H1 (cell line): ENCODE measurements at regions not wholly inside any gene's neighbourhood (a gene's known extent, or its start where the extent isn't known, plus 50 kb on each side); places are given as distances from the start of the nearest gene placed in this dataset.

Source experiments
- CTCF ChIA-PET: fragments of 300-600 bp; sonication (Branson Sonifier 250); formaldehyde crosslinking; loops from one replicate; lab custom pipeline; 2021; ENCODE audit not compliant: partially characterized antibody; lab: Charles Lee
- POLR2A ChIA-PET: fragments of 300-600 bp; sonication (Branson Sonifier 250); formaldehyde crosslinking; loops from one replicate; lab custom pipeline; 2021; ENCODE audit warnings: inconsistent platforms; ENCODE audit not compliant: partially characterized antibody; lab: Charles Lee
- DNase-seq, 2 experiments: peaks; one replicate each; pipeline versions ENCODE4 v3.0.0 to v3.0.0-alpha.2; 2010 to 2022; ENCODE audit warnings: low spot score in 2 of 2, low read depth in 1 of 2, mixed read lengths in 1 of 2
- FAIRE-seq: peaks from 2 replicates; lab custom pipeline; 2011; peaks lifted over from hg19 to GRCh38; lab: Jason Lieb, UNC
- H2AFZ ChIP-seq: 2 replicates; pipeline ENCODE4 v1.8.1; 2012; ENCODE audit warnings: low read length, inconsistent platforms
- H2AK5ac ChIP-seq: 2 replicates; pipeline ENCODE4 v1.6.1; 2013; ENCODE audit warnings: low read depth, low read length
- H2BK120ac ChIP-seq: replicated peaks from 2 replicates; pipeline ENCODE3; 2013; ENCODE audit warnings: low read depth, low read length, inconsistent platforms
- H2BK12ac ChIP-seq: 2 replicates; pipeline ENCODE4 v1.6.1; 2013; ENCODE audit warnings: low read depth, low read length
- H2BK15ac ChIP-seq: 2 replicates; pipeline ENCODE4 v1.6.1; 2013; ENCODE audit warnings: low read length
- H2BK20ac ChIP-seq: 2 replicates; pipeline ENCODE4 v1.6.1; 2013; ENCODE audit warnings: low read length
- H2BK5ac ChIP-seq: 2 replicates; pipeline ENCODE4 v1.6.1; 2013; ENCODE audit warnings: low read depth, low read length
- H3K14ac ChIP-seq: 2 replicates; pipeline ENCODE4 v1.6.1; 2013; ENCODE audit warnings: inconsistent platforms; ENCODE audit not compliant: insufficient read length
- H3K18ac ChIP-seq: 2 replicates; pipeline ENCODE4 v1.6.1; 2013; ENCODE audit warnings: low read length; ENCODE audit errors: extremely low read depth
- H3K23ac ChIP-seq: 2 replicates; pipeline ENCODE4 v1.6.1; 2013; ENCODE audit warnings: inconsistent platforms; ENCODE audit not compliant: insufficient read length
- H3K23me2 ChIP-seq: 2 replicates; pipeline ENCODE4 v1.6.1; 2013; ENCODE audit warnings: low read depth, low read length
- H3K27ac ChIP-seq: 2 replicates; pipeline ENCODE4 v1.6.1; 2011; ENCODE audit warnings: low read depth, low read length, inconsistent platforms
- H3K27me3 ChIP-seq, 4 experiments: replicated peaks in 1 of 4; 1 replicate in 1 of 4; 2 replicates in 3 of 4; pipeline versions ENCODE4 v1.6.1 to v1.8.1; 2011 to 2013; ENCODE audit warnings: low read length in 3 of 4, mild to moderate bottlenecking in 3 of 4, inconsistent platforms in 2 of 4, mixed read lengths in 2 of 4, moderate library complexity in 1 of 4; ENCODE audit not compliant: control insufficient read depth in 3 of 4, insufficient read depth in 3 of 4; ENCODE audit errors: extremely low read depth in 1 of 4
- H3K36me3 ChIP-seq, 4 experiments: 2 replicates each; pipeline versions ENCODE4 v1.6.1 to v1.8.1; 2011 to 2013; ENCODE audit warnings: mild to moderate bottlenecking in 4 of 4, low read length in 3 of 4, moderate library complexity in 2 of 4, control low read depth in 1 of 4, inconsistent platforms in 1 of 4; ENCODE audit not compliant: insufficient read depth in 4 of 4, control insufficient read depth in 2 of 4
- H3K4ac ChIP-seq: replicated peaks from 2 replicates; pipeline ENCODE3; 2013; ENCODE audit warnings: low read length, low read depth, mixed read lengths, inconsistent platforms; ENCODE audit not compliant: insufficient read length
- H3K4me1 ChIP-seq, 4 experiments: replicated peaks in 1 of 4; 1 replicate in 1 of 4; 2 replicates in 3 of 4; pipeline versions ENCODE4 v1.6.1 to v1.8.1; 2011 to 2013; ENCODE audit warnings: low read length in 3 of 4, inconsistent platforms in 2 of 4, mixed read lengths in 1 of 4; ENCODE audit not compliant: insufficient read depth in 4 of 4, control insufficient read depth in 3 of 4
- H3K4me2 ChIP-seq, 2 experiments: 2 replicates each; pipeline versions ENCODE4 v1.6.1 to v1.8.1; 2011 to 2013; ENCODE audit warnings: low read depth in 2 of 2, low read length in 2 of 2, control low read depth in 1 of 2, inconsistent platforms in 1 of 2, mild to moderate bottlenecking in 1 of 2; ENCODE audit not compliant: insufficient read depth in 1 of 2
- H3K4me3 ChIP-seq, 4 experiments: fragments of 200-600, 300-600 bp in 1 of 4; sonication (generic), shearing (Covaris generic), sonication (Bioruptor Twin) in 1 of 4; 2 replicates each; pipeline versions ENCODE4 v1.5.1 to v1.8.1; 2011 to 2016; ENCODE audit warnings: low read length in 4 of 4, low read depth in 3 of 4, control low read depth in 2 of 4, inconsistent platforms in 2 of 4, mild to moderate bottlenecking in 2 of 4, mixed read lengths in 1 of 4, moderate library complexity in 1 of 4; ENCODE audit not compliant: insufficient read depth in 2 of 4; ENCODE audit errors: extremely low read depth in 1 of 4
- H3K56ac ChIP-seq: replicated peaks from 2 replicates; pipeline ENCODE3; 2013; ENCODE audit warnings: low read depth, mild to moderate bottlenecking, mixed read lengths, low read length, inconsistent platforms; ENCODE audit not compliant: insufficient read length
- H3K79me1 ChIP-seq: 2 replicates; pipeline ENCODE4 v1.6.1; 2013; ENCODE audit warnings: low read depth, low read length, control low read depth
- H3K79me2 ChIP-seq, 2 experiments: 2 replicates each; pipeline versions ENCODE4 v1.6.1 to v1.8.1; 2012 to 2013; ENCODE audit warnings: low read length in 2 of 2, mild to moderate bottlenecking in 2 of 2, inconsistent platforms in 1 of 2; ENCODE audit not compliant: insufficient read depth in 2 of 2, control insufficient read depth in 1 of 2
- H3K9ac ChIP-seq, 4 experiments: replicated peaks in 1 of 4; 1 replicate in 1 of 4; 2 replicates in 3 of 4; pipeline versions ENCODE4 v1.6.1 to v1.8.1; 2011 to 2013; ENCODE audit warnings: low read depth in 3 of 4, low read length in 3 of 4, control low read depth in 2 of 4, mild to moderate bottlenecking in 2 of 4, moderate library complexity in 2 of 4, inconsistent platforms in 1 of 4; ENCODE audit errors: extremely low read depth in 1 of 4
- H3K9me3 ChIP-seq, 2 experiments: 2 replicates each; pipeline versions ENCODE4 v1.6.1 to v1.8.1; 2012 to 2013; ENCODE audit warnings: mild to moderate bottlenecking in 2 of 2, moderate library complexity in 2 of 2, control low read depth in 1 of 2, inconsistent platforms in 1 of 2, low read depth in 1 of 2, low read length in 1 of 2, mixed read lengths in 1 of 2; ENCODE audit not compliant: insufficient read depth in 2 of 2
- H4K20me1 ChIP-seq, 2 experiments: replicated peaks in 1 of 2; 2 replicates each; pipeline versions ENCODE3 to v1.8.1; 2011 to 2013; ENCODE audit warnings: inconsistent platforms in 2 of 2, low read length in 2 of 2, mild to moderate bottlenecking in 1 of 2; ENCODE audit not compliant: insufficient read depth in 2 of 2, control insufficient read depth in 1 of 2
- H4K5ac ChIP-seq: 2 replicates; pipeline ENCODE4 v1.6.1; 2013; ENCODE audit warnings: low read length, low read depth, mixed read lengths, inconsistent platforms; ENCODE audit not compliant: insufficient read length
- H4K8ac ChIP-seq: 2 replicates; pipeline ENCODE4 v1.8.0; 2013; ENCODE audit warnings: mild to moderate bottlenecking, moderate library complexity, low read length, inconsistent platforms; ENCODE audit not compliant: insufficient read depth; ENCODE audit errors: extremely low read depth
- H4K91ac ChIP-seq: replicated peaks from 2 replicates; pipeline ENCODE3; 2013; ENCODE audit warnings: low read length, mixed read lengths, inconsistent platforms; ENCODE audit not compliant: insufficient read length
- ZNF274 ChIP-seq: IDR thresholded peaks from 2 replicates; pipeline ENCODE4 v1.7.0; 2012; ENCODE audit warnings: low read length, borderline replicate concordance; ENCODE audit errors: extremely low read depth
- WGBS, 2 experiments: shearing (Covaris generic) in 1 of 2; methylation state at CpG; one replicate each; pipeline versions ENCODE4 v1.1.6 to v1.1.7; 2013 to 2015; ENCODE audit warnings: low lambda C conversion rate in 2 of 2, mixed read lengths in 2 of 2, inconsistent platforms in 1 of 2, low coverage in 1 of 2, missing lambda C conversion rate in 1 of 2; ENCODE audit not compliant: insufficient replicate concordance in 2 of 2, insufficient coverage in 1 of 2, insufficient read length in 1 of 2; ENCODE audit errors: extremely low coverage in 1 of 2, missing lambda C conversion rate in 1 of 2; 5-methylcytosine and 5-hydroxymethylcytosine counted together

GRCh38 chr9:12413986-12414385, 279.2 kb upstream of the TYRP1 start:
- H3K27ac ChIP-seq = no peak overlapping the region
- no peaks in the 10 kb centered on the region for H3K79me1 ChIP-seq
- H2BK120ac ChIP-seq = no peak overlapping the region
- H3K36me3 ChIP-seq = no peaks in the 10 kb centered on the region
- H2AK5ac ChIP-seq = no peak overlapping the region
- 98% methylated on average over 2 of the region's 2 CpGs; no CpG with 5 or more reads in 1 of the 2 experiments for WGBS, 2 experiments
- no peak overlapping the region for H4K5ac ChIP-seq
- DNase-seq (no peak), FAIRE-seq (no peak)
- H2BK15ac ChIP-seq = no peak overlapping the region
- H3K18ac ChIP-seq = no peak overlapping the region
- no peaks in the 10 kb centered on the region for H3K23me2 ChIP-seq
- H3K14ac ChIP-seq = no peak overlapping the region
- no peaks in the 10 kb centered on the region for H3K9me3 ChIP-seq
- no peak overlapping the region for H2AFZ ChIP-seq
- no peak overlapping the region for H3K56ac ChIP-seq
- no peak overlapping the region for H3K4me3 ChIP-seq
- no peaks in the 10 kb centered on the region for H4K20me1 ChIP-seq
- TF ChIP-seq ZNF274 = no peak
- H3K9ac ChIP-seq = no peak overlapping the region
- POLR2A ChIA-PET = no interaction called here
- H2BK20ac ChIP-seq = no peak overlapping the region
- no peak overlapping the region for H4K91ac ChIP-seq
- no peaks in the 10 kb centered on the region for H3K79me2 ChIP-seq
- no peak overlapping the region for H3K4ac ChIP-seq
- no peaks in the 10 kb centered on the region for H3K4me1 ChIP-seq
- no peak overlapping the region for H3K4me2 ChIP-seq
- H4K8ac ChIP-seq = no peak overlapping the region
- no peak overlapping the region for H3K23ac ChIP-seq
- CTCF ChIA-PET = interaction anchor here (1.4 kb wide), 1 partner anchor 12 kb away, joined by 10 read pairs; no protein-coding TSS in a partner anchor
- H2BK5ac ChIP-seq = no peak overlapping the region
- H2BK12ac ChIP-seq = no peak overlapping the region
- H3K27me3 ChIP-seq = no peaks in the 10 kb centered on the region
